Ureter (tissue), 1 donor: ENCODE measurements at regions not wholly inside any gene's neighbourhood (a gene's known extent, or its start where the extent isn't known, plus 50 kb on each side); places are given as distances from the start of the nearest gene placed in this dataset.
"Not testable (repeated sequence)": the region's sequence is repeated elsewhere in the genome, so short reads cannot be mapped to it uniquely, and the experiment has no call there.

ENCODE experiments used
- DNase-seq: peaks from one replicate; pipeline ENCODE4 v3.0.0-alpha.2; 2020; ENCODE audit warnings: low spot score
- donor health status: DM: yes; HTN: yes; CAD: no.

DNA sequence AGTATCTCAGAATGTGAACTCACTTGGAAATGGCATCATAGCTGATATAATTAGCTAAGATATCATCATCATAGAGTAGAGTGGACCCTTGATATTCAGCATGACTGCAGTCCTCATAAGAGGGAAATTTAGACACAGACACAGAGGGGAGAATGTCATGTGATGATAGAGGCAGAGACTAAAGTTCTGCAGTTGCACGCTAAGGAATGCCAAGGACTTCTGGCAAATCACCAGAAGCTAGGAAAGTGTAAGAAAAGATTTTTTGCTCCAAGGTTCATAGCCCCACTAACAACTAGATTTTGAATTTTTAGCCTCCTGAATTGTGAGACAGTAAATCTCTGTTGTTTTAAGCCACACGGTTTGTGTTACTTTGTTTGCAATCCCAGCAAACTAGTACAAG, 612.6 kb upstream of the ST8SIA4 start:
- DNase-seq: no peak

DNA sequence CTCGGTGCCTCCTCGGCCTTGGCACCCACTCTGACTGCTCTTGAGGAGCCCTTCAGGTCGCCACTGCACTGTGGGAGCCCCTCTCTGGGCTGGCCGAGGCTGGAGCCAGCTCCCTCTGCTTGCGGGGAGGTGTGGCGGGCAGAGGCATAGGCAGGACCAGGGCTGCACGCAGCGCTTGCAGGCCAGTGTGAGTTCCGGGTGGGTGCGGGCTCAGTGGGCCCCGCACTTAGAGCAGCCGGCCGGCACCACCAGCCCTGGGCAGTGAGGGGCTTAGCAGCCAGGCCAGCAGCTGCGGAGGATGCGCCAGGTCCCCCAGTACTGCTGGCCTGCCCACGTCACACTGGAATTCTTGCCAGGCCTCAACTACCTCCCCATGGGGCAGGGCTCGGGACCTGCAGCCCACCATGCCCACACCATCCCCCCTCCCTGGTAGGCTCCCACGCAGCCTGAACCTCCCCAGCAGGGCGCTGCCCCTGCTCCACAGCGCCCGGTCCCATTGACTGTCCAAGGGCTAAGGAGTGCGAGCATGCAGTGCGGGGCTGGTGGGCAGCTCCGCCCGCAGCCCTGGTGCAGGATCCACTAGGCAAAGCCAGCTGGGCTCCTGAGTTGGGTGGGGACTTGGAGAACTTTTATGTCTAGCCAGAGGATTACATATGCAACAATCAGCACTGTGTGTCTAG, 602.9 kb upstream of the ST8SIA4 start:
- DNase-seq: no peak

DNA sequence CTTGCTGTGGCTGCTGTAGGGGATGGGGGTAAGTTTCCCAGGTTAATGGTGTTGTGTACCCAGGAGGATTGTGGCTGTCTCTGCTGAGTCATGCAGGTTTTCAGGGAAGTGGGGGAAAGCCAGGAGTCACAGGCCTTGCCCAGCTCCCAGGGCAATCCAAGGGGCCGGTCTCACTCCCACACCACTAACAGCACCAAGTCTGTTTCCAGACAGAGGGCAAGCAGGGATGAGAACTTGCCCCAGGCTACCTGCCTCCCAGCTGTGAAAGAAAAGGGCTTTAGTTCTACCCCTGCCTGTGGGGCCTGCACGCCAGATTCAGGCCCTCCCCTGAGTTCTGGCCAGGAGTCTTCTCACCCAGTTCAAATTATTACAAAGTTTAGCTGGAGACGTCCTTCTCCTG, 579.8 kb upstream of the ST8SIA4 start:
- no peak for DNase-seq

DNA sequence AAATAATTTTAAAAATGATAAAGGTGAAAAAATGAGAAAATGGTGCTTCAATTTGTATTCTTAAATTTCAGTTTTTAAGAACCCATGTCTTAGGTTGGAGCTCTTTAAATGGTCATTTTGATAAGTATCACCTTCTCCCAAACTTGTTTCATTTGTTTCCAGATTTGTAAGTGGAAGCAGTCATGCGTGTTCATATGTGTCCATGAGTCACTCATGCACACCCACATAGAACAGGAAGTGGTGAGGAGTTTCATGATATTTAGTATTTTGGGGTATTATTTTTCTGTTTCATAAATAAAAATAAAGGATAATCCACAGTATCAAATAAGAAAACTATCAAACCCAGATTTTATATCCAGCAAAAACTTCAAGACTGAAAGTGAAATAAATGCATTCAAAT, 570.4 kb upstream of the ST8SIA4 start:
- DNase-seq: no peak

DNA sequence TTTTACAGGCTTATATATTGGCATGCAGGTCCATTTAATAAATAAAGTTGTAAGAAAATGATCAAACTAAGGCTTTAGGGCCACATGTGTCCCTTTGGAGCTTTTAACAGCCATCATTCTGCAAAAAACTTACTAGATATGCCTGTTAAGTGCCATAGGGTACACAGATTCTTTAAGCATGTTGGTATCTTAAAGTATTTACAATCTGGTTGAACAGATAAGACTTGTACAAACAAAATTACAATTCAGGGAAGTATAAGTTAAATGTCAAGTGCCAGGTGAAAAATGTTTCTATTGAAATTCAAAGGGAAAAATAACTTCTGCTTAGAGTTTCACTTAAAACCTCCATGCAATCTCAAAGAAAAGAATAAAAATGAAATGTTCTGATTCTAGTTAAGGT, 558.4 kb upstream of the ST8SIA4 start:
- no peak for DNase-seq

DNA sequence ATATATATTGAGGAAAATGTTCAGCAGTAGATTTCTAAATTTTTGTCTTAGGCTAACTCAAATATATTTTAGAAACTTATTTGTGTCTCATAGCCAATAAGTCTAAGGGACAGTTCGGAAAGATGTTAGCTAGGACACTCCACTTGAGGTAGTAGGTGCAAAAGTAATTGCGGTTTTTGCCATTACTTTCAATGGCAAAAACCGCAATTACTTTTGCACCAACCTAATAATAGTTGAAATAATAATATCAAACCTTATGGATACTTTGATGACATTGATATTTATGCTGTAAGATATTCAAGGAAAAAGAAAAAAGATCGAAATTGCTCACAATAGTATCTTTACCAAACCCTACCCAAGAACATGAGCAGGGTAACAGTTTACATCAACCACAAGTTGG, 555.5 kb upstream of the ST8SIA4 start:
- DNase-seq: no peak

DNA sequence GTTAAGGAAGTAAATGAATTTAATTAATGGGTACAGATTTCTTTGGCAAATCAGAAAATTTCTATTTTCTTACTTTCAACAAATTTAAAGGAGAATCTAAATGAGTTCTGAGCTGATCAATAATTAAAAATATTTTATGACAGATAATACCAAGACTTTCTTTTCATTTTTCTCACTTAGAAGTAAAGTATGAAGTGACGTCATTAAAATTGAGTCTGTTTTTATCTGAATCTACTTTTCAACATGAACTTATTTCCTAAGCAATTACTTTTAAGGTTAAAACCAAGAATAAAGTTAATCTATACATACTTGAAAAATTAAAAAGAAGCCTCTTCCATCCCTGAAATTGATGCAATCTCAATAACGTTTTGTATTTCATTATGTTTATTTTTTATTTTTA, 552.8 kb upstream of the ST8SIA4 start:
- no peak for DNase-seq

DNA sequence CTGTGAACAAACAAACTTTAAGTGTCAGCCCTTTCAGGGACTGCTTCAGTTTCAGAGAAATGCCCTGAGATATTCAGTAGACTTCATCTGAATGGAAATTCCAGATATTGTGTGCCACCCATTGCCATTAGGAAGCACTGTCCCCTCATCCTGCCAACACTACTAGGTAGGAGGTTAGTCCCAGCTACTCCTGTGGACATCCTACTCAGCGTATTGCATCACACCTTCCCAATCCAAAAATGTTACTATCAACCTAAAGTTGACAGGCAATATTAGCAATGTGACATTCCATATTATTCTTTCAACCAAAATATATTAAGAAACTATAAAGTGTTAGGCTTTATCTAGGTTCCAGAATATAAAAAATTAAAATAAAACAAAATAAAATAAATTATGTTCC, 552.0 kb upstream of the ST8SIA4 start:
- DNase-seq: no peak

DNA sequence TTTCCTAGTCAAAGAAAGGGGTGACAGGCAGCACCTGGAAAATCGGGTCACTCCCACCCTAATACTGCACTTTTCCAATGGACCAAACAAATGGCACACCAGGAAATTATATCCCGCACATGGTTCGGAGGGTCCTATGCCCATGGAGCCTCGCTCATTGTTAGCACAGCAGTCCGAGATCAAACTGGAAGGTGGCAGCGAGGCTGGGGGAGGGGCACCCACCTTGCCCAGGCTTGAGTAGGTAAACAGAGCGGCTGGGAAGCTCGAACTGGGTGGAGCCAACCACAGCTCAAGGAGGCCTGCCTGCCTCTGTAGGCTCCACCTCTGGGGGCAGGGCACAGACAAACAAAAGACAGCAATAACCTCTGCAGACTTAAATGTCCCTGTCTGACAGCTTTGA, 539.2 kb upstream of the ST8SIA4 start:
- not testable (repeated sequence) for DNase-seq

DNA sequence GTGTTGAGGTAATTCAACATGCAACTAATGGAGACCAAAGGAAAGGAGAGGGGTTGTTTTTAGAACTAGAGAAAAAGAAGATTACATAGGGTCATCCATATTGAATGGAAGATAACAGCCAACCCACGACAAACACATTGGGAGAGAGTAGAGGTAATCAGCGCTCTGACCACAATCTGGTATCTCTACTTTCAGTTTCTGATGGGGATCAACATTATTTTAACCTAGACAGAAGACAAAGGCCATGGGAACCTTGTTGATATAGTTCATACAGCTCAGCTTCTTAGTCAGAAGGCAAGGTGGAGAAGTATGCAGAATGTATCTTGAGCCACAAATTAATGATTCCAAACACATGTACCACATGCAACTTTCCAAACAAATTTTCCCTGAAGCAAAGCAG, 537.1 kb upstream of the ST8SIA4 start:
- DNase-seq: no peak

DNA sequence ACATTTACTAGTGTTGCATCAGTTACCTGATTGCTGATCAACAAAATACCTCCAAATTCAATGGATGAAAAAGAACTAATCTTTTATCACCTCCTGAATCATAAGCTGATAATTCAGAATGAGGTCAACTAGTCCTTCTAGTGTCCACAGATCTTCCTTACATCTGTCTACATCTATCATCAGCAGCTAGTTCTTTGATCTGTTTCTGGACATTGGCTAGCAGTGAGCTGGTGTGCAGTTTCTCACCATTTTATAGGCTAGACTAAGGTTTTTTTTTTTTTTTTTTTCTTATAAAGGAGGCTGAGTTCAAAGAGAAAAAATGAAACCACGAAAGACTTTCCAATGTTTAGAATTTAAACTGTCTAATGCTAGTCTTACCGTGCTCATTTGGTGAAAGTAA, 534.3 kb upstream of the ST8SIA4 start:
- no peak for DNase-seq

DNA sequence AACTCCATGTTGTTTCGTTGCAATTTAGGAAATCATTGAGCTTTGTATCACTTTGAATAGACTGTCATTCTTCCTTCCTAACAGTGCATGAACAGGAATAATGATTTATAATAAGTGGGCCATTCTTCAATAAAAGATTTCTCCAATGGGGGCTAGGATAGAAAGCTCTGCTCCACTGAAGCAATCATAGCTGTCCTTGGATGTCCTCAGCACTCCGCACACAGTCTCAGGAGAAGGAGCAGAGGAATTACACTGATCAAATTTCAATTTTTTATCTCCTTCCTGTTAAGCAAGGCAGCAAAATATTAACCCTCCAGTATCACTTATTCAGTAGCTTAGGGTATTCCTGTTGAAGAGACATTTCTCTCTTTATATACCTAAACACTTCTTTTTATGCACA, 532.7 kb upstream of the ST8SIA4 start:
- no peak for DNase-seq

DNA sequence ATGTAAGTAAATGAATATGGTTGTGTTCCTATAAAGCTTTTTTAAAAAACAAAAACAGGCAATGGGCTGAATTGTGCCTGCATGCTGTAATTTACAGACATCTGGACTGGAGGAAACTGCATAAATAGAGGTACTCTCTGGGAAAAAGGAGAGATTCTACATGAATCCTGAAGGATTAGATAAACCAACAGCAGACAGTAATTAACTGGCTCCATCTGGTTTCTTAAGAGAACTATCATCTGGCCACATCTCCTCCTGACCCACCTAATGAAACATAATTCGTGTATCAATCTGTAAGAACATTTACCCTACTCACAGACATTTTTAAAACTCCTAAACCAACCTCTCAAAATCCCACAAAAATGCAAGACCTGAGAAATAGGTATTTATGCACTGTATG, 528.1 kb upstream of the ST8SIA4 start:
- no peak for DNase-seq

DNA sequence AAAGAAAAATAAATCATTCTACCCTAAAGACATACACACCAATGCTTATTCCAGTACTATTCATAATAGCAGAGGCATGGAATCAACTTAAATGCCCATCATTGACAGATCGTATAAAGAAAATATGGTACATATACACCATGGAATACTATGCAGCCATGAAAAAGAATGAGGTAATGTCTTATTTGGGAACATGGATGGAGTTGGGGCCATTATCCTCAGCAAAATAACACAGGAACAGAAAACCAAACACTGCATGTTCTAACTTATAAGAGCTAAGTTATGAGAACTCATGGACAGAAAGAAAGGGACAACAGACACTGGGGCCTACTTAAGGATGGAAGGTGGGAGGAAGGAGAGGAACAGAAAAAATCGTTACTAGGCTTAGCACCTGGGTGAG, 527.5 kb upstream of the ST8SIA4 start:
- no peak for DNase-seq

DNA sequence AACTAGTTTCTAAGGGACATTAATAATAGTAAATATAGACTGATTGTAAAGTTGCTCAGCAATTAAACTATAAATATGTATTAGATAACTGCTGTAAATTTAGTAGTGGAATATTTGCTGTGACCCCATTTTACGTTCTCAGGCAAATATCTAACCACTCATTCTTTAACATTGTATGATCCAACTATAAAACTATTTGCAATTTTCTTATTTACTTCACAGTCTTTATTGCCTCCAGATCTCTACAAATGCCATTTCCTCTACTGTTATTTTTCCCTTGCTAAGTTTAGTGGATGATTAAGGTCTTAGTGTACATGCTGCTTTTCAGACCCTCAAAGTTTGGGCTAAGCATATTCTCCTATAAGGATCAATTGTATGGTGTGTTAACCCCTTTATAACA, 526.2 kb upstream of the ST8SIA4 start:
- no peak for DNase-seq

DNA sequence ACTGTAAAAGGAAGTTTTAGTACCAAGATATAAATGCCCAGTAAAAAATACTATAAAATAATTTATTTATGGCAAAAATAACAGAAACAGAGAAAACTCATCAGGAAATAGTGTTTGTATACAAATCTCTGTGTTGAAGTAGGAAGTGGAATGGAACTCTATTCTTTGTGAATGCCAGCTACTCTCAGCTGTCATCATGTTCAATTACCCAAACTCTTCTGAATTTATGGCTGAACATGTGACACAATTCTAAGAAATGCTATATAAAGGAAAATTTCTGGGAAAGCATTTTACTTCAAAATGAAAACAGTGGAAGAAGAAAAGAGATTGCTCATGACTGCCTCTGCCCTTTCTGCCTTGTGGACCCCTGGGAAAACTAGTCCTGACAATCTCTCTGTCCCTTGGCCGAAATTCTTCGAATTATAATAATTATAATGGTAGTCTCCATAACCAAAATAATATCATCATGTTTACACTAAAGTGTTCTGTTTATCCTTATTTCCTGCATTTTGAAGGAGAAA, 522.3 kb upstream of the ST8SIA4 start:
- DNase-seq: no peak

DNA sequence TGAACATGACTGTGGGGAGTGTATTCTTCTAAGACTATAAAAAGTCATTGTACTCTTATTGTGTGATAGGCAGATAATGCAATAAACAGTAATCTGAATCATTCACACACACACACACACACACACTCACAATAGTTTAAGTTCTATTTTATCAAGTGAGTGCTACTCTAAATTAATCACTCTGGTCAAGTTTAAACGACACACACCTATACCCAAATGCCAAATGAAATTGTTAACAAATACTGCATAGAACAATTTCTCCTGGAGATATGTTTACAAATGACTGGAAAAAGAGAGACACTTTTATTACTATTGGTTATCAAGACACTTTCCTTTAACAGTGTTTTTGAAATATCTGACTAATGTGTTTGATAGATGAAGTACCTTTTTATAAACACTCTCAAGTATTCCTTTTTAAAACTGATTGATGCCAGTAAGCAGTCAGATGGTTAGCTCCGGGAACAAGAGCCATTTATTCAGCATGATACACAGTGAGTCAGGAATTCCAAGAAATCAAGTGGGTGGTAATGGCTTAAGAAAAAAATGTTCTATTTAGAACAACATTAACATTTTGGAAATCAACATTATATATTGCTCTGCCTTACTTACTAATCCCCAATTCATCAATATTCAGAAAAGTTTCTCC, 521.6 kb upstream of the ST8SIA4 start:
- DNase-seq: no peak

DNA sequence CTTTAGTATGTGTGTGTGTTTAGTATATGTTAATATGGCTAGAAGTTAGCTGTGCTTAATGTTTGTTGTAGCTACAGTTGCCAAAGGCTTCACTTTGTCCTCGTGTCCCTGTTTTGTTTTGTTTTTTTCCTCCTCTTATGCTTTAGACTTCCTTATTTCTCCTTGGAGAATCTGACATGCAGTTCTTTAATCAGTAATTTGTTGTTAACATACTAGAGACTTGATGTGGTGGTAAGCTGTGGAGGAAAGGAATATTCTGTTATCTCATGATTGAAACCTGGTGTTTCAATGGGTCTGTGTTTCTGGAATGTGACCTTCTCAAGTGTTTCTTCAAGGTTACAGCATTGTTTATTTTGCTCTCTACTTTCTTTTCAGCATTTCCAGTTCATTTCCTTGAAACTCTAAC, 515.6 kb upstream of the ST8SIA4 start:
- DNase-seq: no peak

DNA sequence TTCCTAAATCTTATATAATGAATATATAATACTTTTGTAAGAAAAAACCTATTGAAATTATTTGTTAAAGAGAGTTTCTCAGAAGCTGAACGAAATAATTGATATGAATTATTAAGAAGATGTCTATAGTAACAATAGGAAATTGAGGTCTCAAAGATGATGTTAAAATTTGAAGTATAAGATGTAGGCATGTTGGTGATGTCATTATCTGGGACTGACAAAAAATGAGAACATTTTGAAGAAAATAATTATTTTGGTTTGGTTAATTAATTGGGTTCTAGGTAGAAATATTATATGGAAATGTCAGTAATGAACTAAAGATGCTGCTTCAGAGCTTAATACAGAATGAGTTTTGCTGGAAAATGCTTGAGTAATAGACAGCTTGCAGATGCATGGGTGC, 501.4 kb upstream of the ST8SIA4 start:
- no peak for DNase-seq

DNA sequence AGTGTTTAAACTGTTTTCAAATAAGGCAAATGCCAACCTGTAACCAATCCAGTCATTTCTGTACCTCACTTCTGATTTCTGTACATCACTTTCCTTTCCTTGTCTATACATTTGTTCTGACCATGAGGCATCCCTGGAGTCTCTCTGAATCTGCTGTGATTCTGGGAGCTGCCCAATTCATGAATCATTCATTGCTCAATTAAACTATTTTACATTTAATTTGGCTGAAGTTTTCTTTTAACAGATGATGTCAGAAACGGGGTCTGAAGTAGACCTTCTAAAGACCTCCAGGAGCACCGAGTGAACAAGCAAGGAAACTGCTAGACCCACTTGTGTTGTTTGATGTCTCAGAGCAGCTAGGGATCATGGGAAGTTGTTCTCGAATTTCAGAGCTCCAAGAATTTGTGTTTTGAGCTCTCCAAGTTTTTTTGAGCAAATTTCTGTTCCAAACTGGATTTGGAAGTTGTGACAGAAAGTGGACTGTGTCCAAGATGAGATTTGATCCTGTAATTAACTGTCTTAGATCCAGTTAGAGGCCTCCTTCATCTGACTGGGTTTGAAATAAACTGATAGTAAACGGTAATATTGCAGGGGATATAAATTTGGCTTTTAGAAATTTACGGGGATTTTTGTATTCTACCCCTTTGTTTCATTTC, 490.8 kb upstream of the ST8SIA4 start:
- DNase-seq: no peak

DNA sequence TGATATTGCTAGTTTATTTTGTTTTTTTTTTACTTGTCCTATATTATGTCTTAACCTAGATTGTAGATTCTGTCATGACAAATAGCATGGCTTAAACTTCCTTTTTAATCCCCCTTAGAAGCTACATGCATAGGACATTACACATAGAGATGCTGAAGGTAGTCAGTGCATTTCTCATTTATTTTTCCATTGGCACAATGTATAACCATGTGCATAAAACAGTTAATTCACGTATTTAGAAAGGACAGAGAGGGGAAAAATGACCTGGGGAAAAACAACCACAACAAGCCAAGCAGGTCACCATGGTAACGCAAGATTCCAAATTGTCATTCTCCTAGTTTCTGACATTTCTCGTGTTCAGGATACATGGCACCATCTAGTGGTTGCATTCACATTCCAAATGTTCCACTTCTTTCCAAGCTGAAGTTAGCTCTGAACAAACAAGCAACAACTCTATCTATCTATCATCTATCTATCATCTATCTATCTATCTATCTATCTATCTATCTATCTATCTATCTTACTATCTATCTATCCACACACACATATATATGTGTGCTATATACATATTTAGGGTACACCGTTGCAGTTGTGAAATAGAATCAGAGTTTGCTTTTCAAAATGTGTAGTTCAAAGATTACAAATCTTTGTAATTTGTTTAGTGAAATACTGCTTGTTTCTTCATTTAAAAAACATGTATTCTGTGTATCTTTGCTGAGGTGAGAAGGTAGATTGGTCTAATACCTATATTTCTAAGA, 487.2 kb upstream of the ST8SIA4 start:
- no peak for DNase-seq

DNA sequence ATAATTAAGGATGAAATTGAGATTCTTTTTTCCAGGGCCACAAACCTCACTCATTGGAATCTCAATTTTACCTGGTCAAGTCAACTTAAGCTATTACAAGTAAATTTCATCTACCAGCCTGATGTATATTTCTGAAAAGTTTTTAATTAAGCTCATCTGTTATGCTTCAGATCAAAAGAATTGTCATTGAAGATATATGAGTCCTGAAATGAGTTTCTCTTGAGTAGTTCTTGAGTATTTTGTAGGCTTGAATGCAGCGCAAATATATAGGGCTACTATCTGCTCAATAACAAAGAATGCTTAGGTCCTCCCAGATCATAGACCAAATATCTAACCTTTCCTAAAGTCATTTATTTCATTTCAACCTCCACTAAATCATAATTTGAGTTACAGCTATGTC, 482.2 kb upstream of the ST8SIA4 start:
- DNase-seq: no peak

DNA sequence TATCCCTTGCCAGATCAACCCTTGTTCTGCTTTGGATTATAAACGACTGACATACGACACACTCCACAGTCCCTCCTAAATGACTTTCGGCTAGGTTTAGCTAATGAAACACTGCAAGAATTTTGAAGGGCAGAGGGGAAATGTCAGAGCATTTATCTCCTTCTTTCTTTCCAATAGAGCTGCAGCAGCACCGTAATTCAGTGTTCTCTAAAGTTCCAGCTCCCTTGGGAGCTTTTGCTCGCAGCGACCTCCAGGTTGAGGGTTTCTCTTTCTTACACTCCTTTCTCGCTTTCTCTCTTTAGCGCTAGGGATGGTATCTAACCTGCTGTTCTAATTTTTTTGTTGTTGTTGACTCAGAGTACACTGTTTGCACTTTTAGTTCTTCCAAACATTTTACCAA, 467.1 kb upstream of the ST8SIA4 start:
- DNase-seq: no peak
